CD4-positive, alpha-beta T cell treated with Interleukin-17A for 4 hours (primary cell): ENCODE measurements at regions not wholly inside any gene's neighbourhood (a gene's known extent, or its start where the extent isn't known, plus 50 kb on each side); places are given as distances from the start of the nearest gene placed in this dataset.
"Not testable (repeated sequence)": the region's sequence is repeated elsewhere in the genome, so short reads cannot be mapped to it uniquely, and the experiment has no call there.

ENCODE experiments used
- DNase-seq: peaks from one replicate; pipeline ENCODE4 v3.0.0-alpha.2; 2020; ENCODE audit warnings: mixed read lengths

- not testable (repeated sequence) for DNase-seq
Measured at GRCh38 chr2:111484097-111484496, 363.4 kb downstream of the BCL2L11 start.

GRCh38 chr2:111485895-111486294 is 365.2 kb downstream of the BCL2L11 start:
- DNase-seq = not testable (repeated sequence)

GRCh38 chr2:111488451-111488850 is 367.7 kb downstream of the BCL2L11 start:
- not testable (repeated sequence) for DNase-seq

GRCh38 chr2:111489460-111489859 is 368.7 kb downstream of the BCL2L11 start:
- not testable (repeated sequence) for DNase-seq

GRCh38 chr2:111491181-111491580 is 370.5 kb downstream of the BCL2L11 start:
- DNase-seq = not testable (repeated sequence)

- DNase-seq = not testable (repeated sequence)
Measured at GRCh38 chr2:111491614-111492013, 370.9 kb downstream of the BCL2L11 start.

GRCh38 chr2:111492995-111493719 is 372.4 kb downstream of the BCL2L11 start:
- not testable (repeated sequence) for DNase-seq

GRCh38 chr2:111493720-111494078 is 373.0 kb downstream of the BCL2L11 start:
- not testable (repeated sequence) for DNase-seq

- DNase-seq = not testable (repeated sequence)
Measured at GRCh38 chr2:111494288-111494980, 373.7 kb downstream of the BCL2L11 start.

GRCh38 chr2:111494981-111495315 is 374.2 kb downstream of the BCL2L11 start:
- DNase-seq = not testable (repeated sequence)

- not testable (repeated sequence) for DNase-seq
Measured at GRCh38 chr2:111495636-111496035, 374.9 kb downstream of the BCL2L11 start.

- DNase-seq = not testable (repeated sequence)
Measured at GRCh38 chr2:111496176-111496575, 375.5 kb downstream of the BCL2L11 start.

- not testable (repeated sequence) for DNase-seq
Measured at GRCh38 chr2:111496860-111497259, 376.1 kb downstream of the BCL2L11 start.

- DNase-seq = not testable (repeated sequence)
Measured at GRCh38 chr2:111497270-111497669, 376.6 kb downstream of the BCL2L11 start.

- not testable (repeated sequence) for DNase-seq
Measured at GRCh38 chr2:111500536-111501062, 379.9 kb downstream of the BCL2L11 start.

- not testable (repeated sequence) for DNase-seq
Measured at GRCh38 chr2:111503844-111504570, 380.0 kb downstream of the ANAPC1 start.

GRCh38 chr2:111504571-111504942 is 379.4 kb downstream of the ANAPC1 start:
- not testable (repeated sequence) for DNase-seq

- not testable (repeated sequence) for DNase-seq
Measured at GRCh38 chr2:111505267-111505666, 378.7 kb downstream of the ANAPC1 start.

- DNase-seq = not testable (repeated sequence)
Measured at GRCh38 chr2:111506936-111507335, 377.1 kb downstream of the ANAPC1 start.

- not testable (repeated sequence) for DNase-seq
Measured at GRCh38 chr2:111509225-111509869, 374.6 kb downstream of the ANAPC1 start.

- DNase-seq = not testable (repeated sequence)
Measured at GRCh38 chr2:111510384-111510783, 373.6 kb downstream of the ANAPC1 start.

- not testable (repeated sequence) for DNase-seq
Measured at GRCh38 chr2:111511062-111511461, 372.9 kb downstream of the ANAPC1 start.

GRCh38 chr2:111512378-111512777 is 371.6 kb downstream of the ANAPC1 start:
- not testable (repeated sequence) for DNase-seq
